Tibial nerve (tissue), 4 donors: ENCODE measurements at regions not wholly inside any gene's neighbourhood (a gene's known extent, or its start where the extent isn't known, plus 50 kb on each side); places are given as distances from the start of the nearest gene placed in this dataset.
A peak's percentile ranks its signal among the peaks of the same experiment; 100 is the strongest.

Experiments used
- CTCF ChIP-seq, 5 experiments: fragments of 200-600 bp in 3 of 5; fragments of 450-650 bp in 2 of 5; sonication (generic) in 3 of 5; IDR thresholded peaks; one replicate each; pipeline ENCODE4 v1.5.1; 2016 to 2019; ENCODE audit warnings: antibody characterized with exemption in 5 of 5, mild to moderate bottlenecking in 3 of 5, moderate library complexity in 2 of 5
- EP300 ChIP-seq, 2 donors: sonication (generic); formaldehyde crosslinking; IDR thresholded peaks; one replicate each; pipeline ENCODE4 v1.6.1; 2017; ENCODE audit warnings: antibody characterized with exemption in 2 of 2, mild to moderate bottlenecking in 1 of 2
- POLR2A ChIP-seq, 2 donors: fragments of 450-650 bp; IDR thresholded peaks; one replicate each; pipeline ENCODE4 v1.6.1; 2017; ENCODE audit warnings: antibody characterized with exemption in 2 of 2, mild to moderate bottlenecking in 2 of 2, moderate library complexity in 2 of 2

DNA sequence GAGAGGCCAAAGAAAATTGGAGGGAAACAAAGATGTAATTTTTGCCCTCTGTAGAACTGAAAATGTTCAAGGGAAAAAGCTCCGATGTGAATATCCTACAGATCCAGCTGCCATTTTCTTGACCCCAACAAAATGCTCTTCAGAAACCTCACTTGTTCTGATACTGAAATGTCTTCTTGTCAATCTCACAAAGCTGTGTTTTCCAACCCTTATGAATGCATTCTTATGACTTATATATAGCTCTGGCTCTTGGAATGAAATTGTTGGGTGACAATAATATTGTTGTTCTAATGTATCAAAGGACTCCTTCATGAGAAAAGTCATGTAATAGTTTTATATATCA is 157.1 kb upstream of the TGFBR2 start:
- TF ChIP-seq CTCF (IDR thresholded peaks at IDR 0.05) (no peak), EP300 (IDR thresholded peaks at IDR 0.05) (peak; percentile 49 to 78), POLR2A (IDR thresholded peaks at IDR 0.05) (no peak)
